ENCODE measurements at regions not wholly inside any gene's neighbourhood (a gene's known extent, or its start where the extent isn't known, plus 50 kb on each side); places are given as distances from the start of the nearest gene placed in this dataset.

- no peak for TF ChIP-seq CTCF (conservative IDR thresholded peaks at IDR 0.05; ENCODE audit: low read length)
- no peak for TF ChIP-seq EZH2phosphoT487 (IDR thresholded peaks at IDR 0.05; ENCODE audit: borderline replicate concordance, low read depth, low read length)
Measured at GRCh38 chr5:104941030-104941645, 1378.5 kb upstream of the NUDT12 start.
